Tibial nerve (tissue), 3 donors: ENCODE measurements at regions not wholly inside any gene's neighbourhood (a gene's known extent, or its start where the extent isn't known, plus 50 kb on each side); places are given as distances from the start of the nearest gene placed in this dataset.

Experiments used
- CTCF ChIP-seq, 5 experiments: fragments of 200-600 bp in 3 of 5; fragments of 450-650 bp in 2 of 5; sonication (generic) in 3 of 5; IDR thresholded peaks; one replicate each; pipeline ENCODE4 v1.5.1; 2016 to 2019; ENCODE audit warnings: antibody characterized with exemption in 5 of 5, mild to moderate bottlenecking in 3 of 5, moderate library complexity in 2 of 5
- POLR2A ChIP-seq, 2 donors: fragments of 450-650 bp; IDR thresholded peaks; one replicate each; pipeline ENCODE4 v1.6.1; 2017; ENCODE audit warnings: antibody characterized with exemption in 2 of 2, mild to moderate bottlenecking in 2 of 2, moderate library complexity in 2 of 2

GRCh38 chr5:164518741-164519080, 1013.3 kb downstream of the MAT2B start:
- TF ChIP-seq POLR2A (IDR thresholded peaks at IDR 0.05) (no peak), CTCF (IDR thresholded peaks at IDR 0.05) (no peak)
